ENCODE measurements at regions not wholly inside any gene's neighbourhood (a gene's known extent, or its start where the extent isn't known, plus 50 kb on each side); places are given as distances from the start of the nearest gene placed in this dataset.

- Mint-ChIP-seq H3K36me3 (ENCODE audit: unreplicated experiment) (no peaks in the 10 kb centered on the region), H3K9me3 (ENCODE audit: unreplicated experiment) (no peaks in the 10 kb centered on the region), H3K4me1 (ENCODE audit: unreplicated experiment) (peaks cover 38% of the 10 kb centered on the region), H3K4me3 (ENCODE audit: unreplicated experiment) (no peak overlapping the region), H3K27ac (ENCODE audit: unreplicated experiment) (peak overlapping the region; percentile 87), H3K27me3 (ENCODE audit: unreplicated experiment) (no peaks in the 10 kb centered on the region)
- TF ChIP-seq, protein P1, sequence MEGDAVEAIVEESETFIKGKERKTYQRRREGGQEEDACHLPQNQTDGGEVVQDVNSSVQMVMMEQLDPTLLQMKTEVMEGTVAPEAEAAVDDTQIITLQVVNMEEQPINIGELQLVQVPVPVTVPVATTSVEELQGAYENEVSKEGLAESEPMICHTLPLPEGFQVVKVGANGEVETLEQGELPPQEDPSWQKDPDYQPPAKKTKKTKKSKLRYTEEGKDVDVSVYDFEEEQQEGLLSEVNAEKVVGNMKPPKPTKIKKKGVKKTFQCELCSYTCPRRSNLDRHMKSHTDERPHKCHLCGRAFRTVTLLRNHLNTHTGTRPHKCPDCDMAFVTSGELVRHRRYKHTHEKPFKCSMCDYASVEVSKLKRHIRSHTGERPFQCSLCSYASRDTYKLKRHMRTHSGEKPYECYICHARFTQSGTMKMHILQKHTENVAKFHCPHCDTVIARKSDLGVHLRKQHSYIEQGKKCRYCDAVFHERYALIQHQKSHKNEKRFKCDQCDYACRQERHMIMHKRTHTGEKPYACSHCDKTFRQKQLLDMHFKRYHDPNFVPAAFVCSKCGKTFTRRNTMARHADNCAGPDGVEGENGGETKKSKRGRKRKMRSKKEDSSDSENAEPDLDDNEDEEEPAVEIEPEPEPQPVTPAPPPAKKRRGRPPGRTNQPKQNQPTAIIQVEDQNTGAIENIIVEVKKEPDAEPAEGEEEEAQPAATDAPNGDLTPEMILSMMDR (IDR thresholded peaks at IDR 0.05): no peak
- DNase-seq (ENCODE audit: extremely low spot score, unreplicated experiment): no peak
Measured at GRCh38 chr7:137074391-137075030, 206.1 kb downstream of the CHRM2 start.

GRCh38 chr7:137073571-137074325, 205.3 kb downstream of the CHRM2 start:
- no peak for DNase-seq (ENCODE audit: extremely low spot score, unreplicated experiment)
- Mint-ChIP-seq H3K4me3 (ENCODE audit: unreplicated experiment) (no peak overlapping the region), H3K27me3 (ENCODE audit: unreplicated experiment) (no peaks in the 10 kb centered on the region), H3K27ac (ENCODE audit: unreplicated experiment) (peak overlapping the region; percentile 87), H3K36me3 (ENCODE audit: unreplicated experiment) (no peaks in the 10 kb centered on the region), H3K4me1 (ENCODE audit: unreplicated experiment) (peaks cover 38% of the 10 kb centered on the region), H3K9me3 (ENCODE audit: unreplicated experiment) (no peaks in the 10 kb centered on the region)
- TF ChIP-seq, protein P1 (IDR thresholded peaks at IDR 0.05): no peak
